Ascending aorta (tissue), 2 donors: ENCODE measurements at regions not wholly inside any gene's neighbourhood (a gene's known extent, or its start where the extent isn't known, plus 50 kb on each side); places are given as distances from the start of the nearest gene placed in this dataset.

Source experiments
- DNase-seq, 2 donors: peaks; one replicate each; pipeline ENCODE4 v3.0.0-alpha.2; 2019; ENCODE audit warnings: low spot score in 2 of 2
- H3K27ac ChIP-seq, 2 donors: fragments of 200-600 bp; sonication (generic); one replicate each; pipeline ENCODE4 v1.5.1; 2016 to 2017; ENCODE audit warnings: mild to moderate bottlenecking in 1 of 2
- H3K27me3 ChIP-seq: fragments of 200-600 bp; sonication (generic); one replicate; pipeline ENCODE4 v1.5.1; 2017
- H3K36me3 ChIP-seq, 2 donors: fragments of 200-600 bp; sonication (generic); one replicate each; pipeline ENCODE4 v1.5.1; 2016
- H3K4me1 ChIP-seq, 2 donors: fragments of 200-600 bp; sonication (generic); one replicate each; pipeline ENCODE4 v1.5.1; 2016 to 2017; ENCODE audit warnings: mild to moderate bottlenecking in 1 of 2
- H3K4me3 ChIP-seq, 2 donors: fragments of 200-600 bp; sonication (generic); one replicate each; pipeline ENCODE4 v1.5.1; 2016 to 2017; ENCODE audit warnings: mild to moderate bottlenecking in 1 of 2
- H3K9me3 ChIP-seq, 2 donors: fragments of 200-600 bp; sonication (generic); one replicate each; pipeline ENCODE4 v1.5.1; 2016
- intact Hi-C: fragments of 100-400 bp; cut with DNase I; formaldehyde crosslinking; loops from one replicate; pipeline ENCODE4 v1.15.1; 2023
- TF ChIP-seq, protein P1 (sequence below), 3 experiments: fragments of 200-600 bp in 2 of 3; fragments of 450-650 bp in 1 of 3; sonication (generic) in 2 of 3; IDR thresholded peaks; one replicate each; pipeline ENCODE4 v1.5.1; 2016 to 2019; ENCODE audit warnings: antibody characterized with exemption in 3 of 3, mild to moderate bottlenecking in 1 of 3, moderate library complexity in 1 of 3

DNA sequence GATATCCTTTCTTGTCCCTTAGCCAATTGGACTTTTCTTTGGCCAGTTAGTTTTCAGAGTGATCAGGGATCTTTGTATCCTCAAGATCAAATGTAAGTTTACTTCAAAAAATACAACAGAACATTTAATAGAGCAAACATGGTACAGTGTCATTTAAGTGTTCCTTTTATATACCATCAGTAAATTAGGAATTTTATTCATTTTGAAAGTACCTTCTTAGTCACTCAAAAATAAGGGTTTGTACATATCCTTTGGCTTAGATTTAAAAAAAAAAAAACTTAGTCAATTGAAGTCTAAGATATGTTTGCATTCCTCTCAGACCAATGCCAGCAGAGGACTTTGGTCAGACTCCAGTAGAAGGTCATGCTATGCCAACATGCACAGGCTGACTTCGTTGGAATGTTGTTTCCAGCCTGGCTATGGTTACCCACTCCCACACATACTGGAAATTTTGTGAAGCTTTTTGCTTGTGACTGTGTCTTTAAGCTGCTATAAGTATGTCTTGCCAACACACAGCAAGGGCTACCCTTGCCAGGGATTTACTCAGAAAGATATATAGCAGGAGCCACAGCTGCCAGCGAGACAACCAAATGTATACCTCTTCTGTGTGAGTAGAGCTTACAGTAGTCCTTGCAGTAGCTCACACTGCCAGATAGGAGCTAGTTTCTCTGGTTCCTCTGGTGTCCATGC, 81.5 kb upstream of the LRIF1 start:
- intact Hi-C loops = no loop called here
- no peaks in the 10 kb centered on the region for H3K27me3 ChIP-seq
- no peaks in the 10 kb centered on the region for H3K4me1 ChIP-seq
- no peaks in the 10 kb centered on the region for H3K36me3 ChIP-seq
- H3K9me3 ChIP-seq = no peaks in the 10 kb centered on the region
- TF ChIP-seq, protein P1, sequence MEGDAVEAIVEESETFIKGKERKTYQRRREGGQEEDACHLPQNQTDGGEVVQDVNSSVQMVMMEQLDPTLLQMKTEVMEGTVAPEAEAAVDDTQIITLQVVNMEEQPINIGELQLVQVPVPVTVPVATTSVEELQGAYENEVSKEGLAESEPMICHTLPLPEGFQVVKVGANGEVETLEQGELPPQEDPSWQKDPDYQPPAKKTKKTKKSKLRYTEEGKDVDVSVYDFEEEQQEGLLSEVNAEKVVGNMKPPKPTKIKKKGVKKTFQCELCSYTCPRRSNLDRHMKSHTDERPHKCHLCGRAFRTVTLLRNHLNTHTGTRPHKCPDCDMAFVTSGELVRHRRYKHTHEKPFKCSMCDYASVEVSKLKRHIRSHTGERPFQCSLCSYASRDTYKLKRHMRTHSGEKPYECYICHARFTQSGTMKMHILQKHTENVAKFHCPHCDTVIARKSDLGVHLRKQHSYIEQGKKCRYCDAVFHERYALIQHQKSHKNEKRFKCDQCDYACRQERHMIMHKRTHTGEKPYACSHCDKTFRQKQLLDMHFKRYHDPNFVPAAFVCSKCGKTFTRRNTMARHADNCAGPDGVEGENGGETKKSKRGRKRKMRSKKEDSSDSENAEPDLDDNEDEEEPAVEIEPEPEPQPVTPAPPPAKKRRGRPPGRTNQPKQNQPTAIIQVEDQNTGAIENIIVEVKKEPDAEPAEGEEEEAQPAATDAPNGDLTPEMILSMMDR (IDR thresholded peaks at IDR 0.05) = no peak
- no peak overlapping the region for H3K4me3 ChIP-seq
- no peak overlapping the region for H3K27ac ChIP-seq
- DNase-seq = no peak

DNA sequence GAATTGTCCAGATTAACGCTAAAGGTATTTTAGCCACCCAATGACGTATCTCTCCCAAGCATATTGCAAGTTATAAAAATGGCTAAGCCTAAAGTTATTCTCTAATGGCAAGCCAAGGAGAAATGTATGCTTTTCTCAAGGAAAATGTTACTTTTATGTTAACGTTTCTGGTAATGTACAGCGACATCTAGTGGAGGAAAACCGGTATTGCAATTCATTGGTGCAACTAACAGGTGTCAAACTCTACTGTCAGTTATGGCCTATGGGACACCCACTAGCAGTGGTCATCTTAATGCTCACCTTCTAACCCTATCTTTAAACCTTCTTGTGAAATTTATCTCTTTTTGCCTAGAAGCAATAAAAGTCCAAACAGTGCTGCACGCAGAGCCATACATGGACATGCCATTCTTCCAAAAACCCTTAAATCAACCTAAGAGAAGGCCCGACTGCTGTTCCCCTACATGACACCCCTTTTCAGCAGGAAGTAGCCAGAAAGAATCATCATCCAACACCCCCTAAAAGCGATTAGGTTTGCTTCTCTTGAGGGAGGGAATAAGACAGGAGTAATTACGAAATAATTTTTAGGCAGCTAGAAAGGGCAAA, 68.7 kb upstream of the LRIF1 start:
- no peaks in the 10 kb centered on the region for H3K4me1 ChIP-seq
- no peaks in the 10 kb centered on the region for H3K36me3 ChIP-seq
- intact Hi-C loops = no loop called here
- TF ChIP-seq, protein P1 (IDR thresholded peaks at IDR 0.05) = peak; percentile 20 to 60 (median 52)
- no peak overlapping the region for H3K4me3 ChIP-seq
- no peak for DNase-seq
- H3K9me3 ChIP-seq = no peaks in the 10 kb centered on the region
- H3K27me3 ChIP-seq = no peaks in the 10 kb centered on the region
- H3K27ac ChIP-seq = no peak overlapping the region

DNA sequence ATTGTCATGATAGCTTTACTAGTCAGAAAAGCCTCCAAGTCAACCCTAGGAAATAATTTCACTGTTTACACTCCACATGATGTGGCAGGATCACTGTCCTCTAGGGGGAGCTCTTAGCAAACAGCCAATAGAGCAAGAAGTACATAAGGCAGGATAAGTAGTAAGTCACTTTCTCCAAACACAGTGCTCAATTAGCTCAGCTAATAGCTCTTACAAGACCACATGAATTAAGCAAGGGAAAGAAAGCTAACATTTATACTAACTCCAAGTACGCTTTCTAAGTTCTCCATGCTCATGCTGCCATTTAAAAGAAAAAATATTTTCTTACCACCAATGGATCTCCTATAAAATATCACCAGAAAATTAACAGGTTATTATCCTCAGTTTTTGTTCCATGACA, 66.9 kb upstream of the LRIF1 start:
- Histone ChIP-seq H3K36me3 (no peaks in the 10 kb centered on the region), H3K4me3 (no peak overlapping the region), H3K9me3 (no peaks in the 10 kb centered on the region), H3K27ac (no peak overlapping the region), H3K4me1 (no peaks in the 10 kb centered on the region), H3K27me3 (no peaks in the 10 kb centered on the region)
- TF ChIP-seq, protein P1 (IDR thresholded peaks at IDR 0.05) = peak; percentile 5 to 46 (median 22)
- peak in 1 of 2 donors; percentile 64 for DNase-seq
- intact Hi-C loops = no loop called here

DNA sequence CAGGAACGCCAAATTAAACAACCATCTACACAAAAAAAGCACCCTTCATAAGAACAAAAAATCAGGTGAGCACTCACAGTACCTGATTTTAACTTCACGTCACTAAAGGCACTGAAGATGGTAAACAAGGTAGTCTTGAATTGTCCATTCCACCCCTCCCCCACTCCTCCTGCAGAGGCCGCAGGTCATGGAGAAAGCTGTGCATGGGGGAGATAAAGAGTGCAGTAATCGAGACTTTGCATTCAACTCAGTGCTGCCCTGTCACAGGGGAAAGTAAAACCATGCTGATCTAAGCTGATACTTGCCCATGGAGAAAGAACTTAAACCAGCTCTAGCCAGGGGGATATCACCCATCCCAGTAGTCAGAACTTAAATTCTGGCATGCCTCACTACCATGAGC, 61.4 kb upstream of the LRIF1 start:
- no peak overlapping the region for H3K27ac ChIP-seq
- H3K36me3 ChIP-seq = no peaks in the 10 kb centered on the region
- no peak for DNase-seq
- intact Hi-C loops = no loop called here
- H3K4me3 ChIP-seq = no peak overlapping the region
- H3K27me3 ChIP-seq = no peaks in the 10 kb centered on the region
- no peaks in the 10 kb centered on the region for H3K4me1 ChIP-seq
- TF ChIP-seq, protein P1 (IDR thresholded peaks at IDR 0.05) = no peak
- H3K9me3 ChIP-seq = no peaks in the 10 kb centered on the region

DNA sequence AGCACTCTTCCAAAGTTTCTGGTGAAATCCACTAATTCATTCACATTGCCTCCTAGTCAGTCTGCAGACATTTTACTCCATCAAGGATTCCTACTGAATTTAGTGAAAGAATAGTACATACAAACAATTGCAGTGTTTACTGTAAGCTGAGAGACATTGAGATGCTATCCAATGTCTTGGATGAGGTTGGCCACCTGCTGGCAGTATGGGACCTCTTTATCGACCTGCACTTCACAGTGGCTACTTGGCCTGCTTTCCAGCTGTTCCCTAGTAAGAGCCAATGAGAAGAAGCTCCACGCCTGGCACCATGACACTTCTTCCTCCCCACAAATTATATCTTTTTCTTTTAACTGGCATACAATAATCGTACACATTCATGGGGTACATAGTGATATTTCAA, 51.5 kb upstream of the LRIF1 start:
- Histone ChIP-seq H3K4me3 (no peak overlapping the region), H3K4me1 (no peaks in the 10 kb centered on the region), H3K27ac (no peak overlapping the region), H3K36me3 (no peaks in the 10 kb centered on the region), H3K27me3 (no peaks in the 10 kb centered on the region), H3K9me3 (peaks cover 0 to 5% of the 10 kb centered on the region in 2 donors)
- no peak for DNase-seq
- intact Hi-C loops = no loop called here
- TF ChIP-seq, protein P1 (IDR thresholded peaks at IDR 0.05) = no peak
